Mesenchymal stem cell (in vitro differentiated cells and primary cell): ENCODE measurements at regions not wholly inside any gene's neighbourhood (a gene's known extent, or its start where the extent isn't known, plus 50 kb on each side); places are given as distances from the start of the nearest gene placed in this dataset.

Source experiments
- DNase-seq: peaks from one replicate; pipeline ENCODE4 v3.0.0-alpha.2; 2013
- H2AFZ ChIP-seq: one replicate; pipeline ENCODE4 v1.6.1; 2013; ENCODE audit warnings: low read depth, mild to moderate bottlenecking, control low read depth, inconsistent platforms, low read length, moderate library complexity
- H2AK5ac ChIP-seq: 2 replicates; pipeline ENCODE4 v1.6.1; 2013; ENCODE audit warnings: low read length, moderate library complexity, mild to moderate bottlenecking, inconsistent platforms; ENCODE audit not compliant: severe bottlenecking
- H2BK120ac ChIP-seq: one replicate; pipeline ENCODE4 v1.6.1; 2013; ENCODE audit warnings: low read depth, mild to moderate bottlenecking, inconsistent platforms, low read length, moderate library complexity
- H2BK12ac ChIP-seq, 2 experiments: one replicate each; pipeline ENCODE4 v1.6.1; 2013; ENCODE audit warnings: inconsistent platforms in 2 of 2, low read length in 2 of 2, mild to moderate bottlenecking in 2 of 2, moderate library complexity in 2 of 2, control low read depth in 1 of 2
- H2BK15ac ChIP-seq: one replicate; pipeline ENCODE4 v1.6.1; 2013; ENCODE audit warnings: mild to moderate bottlenecking, low read depth, inconsistent platforms; ENCODE audit not compliant: poor library complexity, severe bottlenecking
- H2BK5ac ChIP-seq: 2 replicates; pipeline ENCODE4 v1.6.1; 2013; ENCODE audit warnings: low read depth, mild to moderate bottlenecking, low read length, control low read depth, inconsistent platforms; ENCODE audit not compliant: poor library complexity, severe bottlenecking
- H3K14ac ChIP-seq, 2 experiments: one replicate each; pipeline ENCODE4 v1.6.1; 2013; ENCODE audit warnings: inconsistent platforms in 2 of 2, low read length in 2 of 2, control low read depth in 1 of 2, mild to moderate bottlenecking in 1 of 2, moderate library complexity in 1 of 2
- H3K18ac ChIP-seq, 2 experiments: one replicate each; pipeline ENCODE4 v1.6.1; 2013; ENCODE audit warnings: inconsistent platforms in 2 of 2, low read length in 2 of 2, control low read depth in 1 of 2, low read depth in 1 of 2, mild to moderate bottlenecking in 1 of 2
- H3K23ac ChIP-seq, 2 experiments: one replicate each; pipeline ENCODE4 v1.6.1; 2013; ENCODE audit warnings: inconsistent platforms in 2 of 2, low read length in 2 of 2, mild to moderate bottlenecking in 2 of 2, moderate library complexity in 2 of 2, control low read depth in 1 of 2
- H3K27ac ChIP-seq: 2 replicates; pipeline ENCODE4 v1.5.1; 2013; ENCODE audit warnings: mild to moderate bottlenecking, moderate library complexity, low read length, control low read depth, inconsistent platforms; ENCODE audit not compliant: poor library complexity, severe bottlenecking
- H3K27me3 ChIP-seq, 2 experiments: 2 replicates each; pipeline versions ENCODE4 v1.6.1 to v1.7.0; 2013; ENCODE audit warnings: low read length in 2 of 2, mild to moderate bottlenecking in 2 of 2, moderate library complexity in 2 of 2, control low read depth in 1 of 2, inconsistent platforms in 1 of 2; ENCODE audit not compliant: control insufficient read depth in 1 of 2, insufficient read depth in 1 of 2
- H3K36me3 ChIP-seq, 2 experiments: 2 replicates each; pipeline versions ENCODE4 v1.6.1 to v1.7.0; 2013; ENCODE audit warnings: low read length in 2 of 2, control low read depth in 1 of 2, inconsistent platforms in 1 of 2, low read depth in 1 of 2, mild to moderate bottlenecking in 1 of 2; ENCODE audit not compliant: insufficient read depth in 2 of 2, control insufficient read depth in 1 of 2
- H3K4ac ChIP-seq, 2 experiments: one replicate each; pipeline ENCODE4 v1.6.1; 2013; ENCODE audit warnings: inconsistent platforms in 2 of 2, low read length in 2 of 2, mild to moderate bottlenecking in 2 of 2, moderate library complexity in 2 of 2, control low read depth in 1 of 2, low read depth in 1 of 2
- H3K4me1 ChIP-seq: 2 replicates; pipeline ENCODE4 v1.6.1; 2013; ENCODE audit warnings: low read depth, low read length, control low read depth; ENCODE audit not compliant: control insufficient read depth, insufficient read depth
- H3K4me2 ChIP-seq: 2 replicates; pipeline ENCODE4 v1.6.1; 2013; ENCODE audit warnings: low read length, mild to moderate bottlenecking, inconsistent platforms; ENCODE audit not compliant: poor library complexity, severe bottlenecking
- H3K4me3 ChIP-seq, 2 experiments: 2 replicates each; pipeline versions ENCODE4 v1.5.1 to v1.7.0; 2013; ENCODE audit warnings: low read length in 2 of 2, mild to moderate bottlenecking in 2 of 2, control low read depth in 1 of 2, low read depth in 1 of 2; ENCODE audit not compliant: insufficient read depth in 1 of 2
- H3K79me1 ChIP-seq: replicated peaks from 2 replicates; pipeline ENCODE4 v1.6.1; 2013; ENCODE audit warnings: mild to moderate bottlenecking, control low read depth, low read length, inconsistent platforms; ENCODE audit not compliant: poor library complexity, severe bottlenecking
- H3K9ac ChIP-seq: 2 replicates; pipeline ENCODE4 v1.7.0; 2013; ENCODE audit warnings: mild to moderate bottlenecking, low read length, moderate library complexity
- H3K9me3 ChIP-seq: 2 replicates; pipeline ENCODE4 v1.7.0; 2013; ENCODE audit warnings: mild to moderate bottlenecking, low read length; ENCODE audit not compliant: control insufficient read depth
- H4K8ac ChIP-seq: one replicate; pipeline ENCODE4 v1.6.1; 2013; ENCODE audit warnings: inconsistent platforms, mild to moderate bottlenecking, low read length, moderate library complexity
- H4K91ac ChIP-seq: one replicate; pipeline ENCODE4 v1.6.1; 2013; ENCODE audit warnings: mild to moderate bottlenecking, low read length, inconsistent platforms
- WGBS: methylation state at CpG from one replicate; pipeline ENCODE4 v1.1.7; 2013; ENCODE audit warnings: mixed read lengths; 5-methylcytosine and 5-hydroxymethylcytosine counted together

- Histone ChIP-seq H3K27me3 (no peaks in the 10 kb centered on the region), H2AFZ (no peak overlapping the region), H2BK15ac (no peak overlapping the region), H3K4me3 (peak overlapping the region in 1 of 2 experiments; percentile 48), H3K4me1 (peaks cover 2% of the 10 kb centered on the region), H3K9ac (peak overlapping the region; percentile 65), H2AK5ac (no peak overlapping the region), H3K79me1 (no peaks in the 10 kb centered on the region), H4K8ac (no peak overlapping the region), H3K4ac (no peak overlapping the region), H3K18ac (no peak overlapping the region), H2BK5ac (no peak overlapping the region), H2BK120ac (no peak overlapping the region), H3K27ac (peak overlapping the region; percentile 49), H3K4me2 (peak overlapping the region; percentile 76), H3K14ac (no peak overlapping the region), H3K9me3 (no peaks in the 10 kb centered on the region), H3K36me3 (no peaks in the 10 kb centered on the region), H4K91ac (no peak overlapping the region), H3K23ac (no peak overlapping the region), H2BK12ac (no peak overlapping the region)
- WGBS, result 100% methylated on average over 3 of the region's 9 CpGs
- DNase-seq, result no peak
Measured at GRCh38 chr2:173630425-173631126, 275.9 kb downstream of the CDCA7 start.

DNA sequence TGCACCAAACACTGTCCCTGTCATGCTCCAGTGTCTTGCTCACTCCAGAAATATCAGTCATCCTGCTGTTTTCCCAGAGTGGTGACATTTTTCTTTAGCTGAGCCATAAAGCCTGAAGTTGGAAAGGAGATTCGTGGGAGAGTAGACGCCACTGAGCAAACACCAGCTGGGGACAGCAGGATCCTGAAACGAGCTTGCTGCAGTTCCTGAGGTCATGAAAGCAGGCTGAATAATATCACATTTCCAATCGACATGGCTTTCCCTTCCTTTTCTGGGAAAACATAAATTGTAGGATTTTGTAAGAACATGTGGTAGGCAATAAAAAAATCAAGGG, 276.4 kb downstream of the CDCA7 start:
- Histone ChIP-seq H2BK15ac (no peak overlapping the region), H3K4me3 (peak overlapping the region in 1 of 2 experiments; percentile 48), H3K4me1 (peaks cover 2% of the 10 kb centered on the region), H3K14ac (no peak overlapping the region), H2BK120ac (no peak overlapping the region), H2AK5ac (no peak overlapping the region), H3K27ac (peak overlapping the region; percentile 49), H3K4ac (no peak overlapping the region), H3K4me2 (peak overlapping the region; percentile 76), H2BK12ac (no peak overlapping the region), H4K8ac (no peak overlapping the region), H3K79me1 (no peaks in the 10 kb centered on the region), H3K23ac (no peak overlapping the region), H3K9ac (peak overlapping the region; percentile 65), H2BK5ac (no peak overlapping the region), H3K9me3 (no peaks in the 10 kb centered on the region), H3K18ac (no peak overlapping the region), H3K36me3 (no peaks in the 10 kb centered on the region), H3K27me3 (no peaks in the 10 kb centered on the region), H2AFZ (no peak overlapping the region), H4K91ac (no peak overlapping the region)
- WGBS, result 12% methylated on average over 3 of the region's 4 CpGs
- peak; percentile 24 for DNase-seq

DNA sequence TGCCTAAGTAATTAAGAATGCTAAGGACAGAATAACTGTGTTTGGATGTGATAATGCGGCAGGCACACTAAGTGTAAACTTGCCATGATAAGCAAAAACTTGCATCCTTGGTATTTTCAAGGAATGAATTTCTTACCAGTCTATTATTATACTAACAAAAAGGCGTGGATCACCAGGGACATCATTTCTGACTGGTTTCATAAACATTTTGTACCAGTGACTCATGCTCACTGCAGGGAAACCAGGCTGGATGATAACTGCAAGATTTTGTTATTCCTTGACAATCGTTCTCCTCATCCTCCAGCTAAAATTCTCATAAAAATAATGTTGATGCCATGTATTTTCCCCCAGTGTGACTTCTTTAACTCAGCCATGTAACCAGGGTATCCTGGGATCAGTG, 289.5 kb downstream of the CDCA7 start:
- Histone ChIP-seq H3K27me3 (no peaks in the 10 kb centered on the region), H3K4ac (no peak overlapping the region)
- WGBS, result 5% methylated on average over 2 of the region's 3 CpGs

GRCh38 chr2:173647681-173648311, 293.1 kb downstream of the CDCA7 start:
- Histone ChIP-seq H2AK5ac (no peak overlapping the region), H3K79me1 (no peaks in the 10 kb centered on the region), H3K27me3 (no peaks in the 10 kb centered on the region), H3K4ac (no peak overlapping the region), H3K27ac (no peak overlapping the region), H3K9me3 (no peaks in the 10 kb centered on the region), H3K4me2 (no peak overlapping the region), H2BK15ac (no peak overlapping the region), H2AFZ (no peak overlapping the region), H2BK12ac (no peak overlapping the region), H3K18ac (no peak overlapping the region), H3K4me3 (no peak overlapping the region), H3K36me3 (no peaks in the 10 kb centered on the region), H3K9ac (no peak overlapping the region), H3K23ac (no peak overlapping the region), H3K4me1 (no peaks in the 10 kb centered on the region), H4K8ac (no peak overlapping the region), H4K91ac (no peak overlapping the region), H2BK5ac (no peak overlapping the region), H3K14ac (no peak overlapping the region), H2BK120ac (no peak overlapping the region)
- DNase-seq, result peak; percentile 47
- WGBS, result 79% methylated on average over 8 of the region's 8 CpGs

More for the DNA sequence above, 289.5 kb downstream of the CDCA7 start:
- no peak overlapping the region for H2BK120ac ChIP-seq
- no peaks in the 10 kb centered on the region for H3K79me1 ChIP-seq
- H3K18ac ChIP-seq, result no peak overlapping the region
- peak overlapping the region; percentile 2 for H3K9ac ChIP-seq
- H3K9me3 ChIP-seq, result no peaks in the 10 kb centered on the region
- no peak overlapping the region for H2AK5ac ChIP-seq
- H2BK5ac ChIP-seq, result no peak overlapping the region
- no peak overlapping the region for H2BK15ac ChIP-seq
- no peak overlapping the region for H3K27ac ChIP-seq
- H2BK12ac ChIP-seq, result no peak overlapping the region
- no peak overlapping the region for H3K4me2 ChIP-seq
- no peak overlapping the region for H2AFZ ChIP-seq
- H3K36me3 ChIP-seq, result no peaks in the 10 kb centered on the region
- no peak overlapping the region for H3K14ac ChIP-seq
- H4K91ac ChIP-seq, result no peak overlapping the region
- H3K23ac ChIP-seq, result no peak overlapping the region
- peak; percentile 64 for DNase-seq
- H3K4me1 ChIP-seq, result no peaks in the 10 kb centered on the region
- no peak overlapping the region for H4K8ac ChIP-seq
- H3K4me3 ChIP-seq, result no peak overlapping the region
